SJSA1 (cell line): ENCODE measurements at regions not wholly inside any gene's neighbourhood (a gene's known extent, or its start where the extent isn't known, plus 50 kb on each side); places are given as distances from the start of the nearest gene placed in this dataset.
A peak's percentile ranks its signal among the peaks of the same experiment; 100 is the strongest.

Source experiments
- DNase-seq, 2 experiments: peaks; one replicate each; pipeline ENCODE4 v3.0.0-alpha.2; 2015 to 2020; ENCODE audit warnings: low spot score in 2 of 2, low read depth in 1 of 2
- H3K27ac ChIP-seq: fragments of 250-450 bp; sonication (Bioruptor Pico); 2 replicates; pipeline ENCODE4 v1.5.1; 2020; ENCODE audit warnings: mild to moderate bottlenecking, moderate library complexity
- H3K27me3 ChIP-seq: fragments of 250-450 bp; sonication (Bioruptor Pico); replicated peaks from 2 replicates; pipeline ENCODE4 v1.5.1; 2020; ENCODE audit warnings: mild to moderate bottlenecking, moderate library complexity
- H3K36me3 ChIP-seq: fragments of 250-450 bp; sonication (Bioruptor Pico); 2 replicates; pipeline ENCODE4 v1.5.1; 2020; ENCODE audit warnings: mild to moderate bottlenecking
- H3K4me1 ChIP-seq: fragments of 250-450 bp; sonication (Bioruptor Pico); replicated peaks from 2 replicates; pipeline ENCODE4 v1.6.1; 2021; ENCODE audit warnings: mild to moderate bottlenecking
- H3K4me3 ChIP-seq: fragments of 250-450 bp; sonication (Bioruptor Pico); 2 replicates; pipeline ENCODE4 v1.5.1; 2020; ENCODE audit warnings: mild to moderate bottlenecking
- H3K9me3 ChIP-seq: fragments of 250-450 bp; sonication (Bioruptor Pico); replicated peaks from 2 replicates; pipeline ENCODE4 v1.5.1; 2020; ENCODE audit warnings: mild to moderate bottlenecking

- H3K36me3 ChIP-seq = no peaks in the 10 kb centered on the region
- H3K4me1 ChIP-seq = peaks cover 6% of the 10 kb centered on the region; the same call in 1 of the 2 replicates
- H3K27ac ChIP-seq = no peak overlapping the region
- no peaks in the 10 kb centered on the region for H3K27me3 ChIP-seq
- H3K9me3 ChIP-seq = no peaks in the 10 kb centered on the region; the same call in 1 of the 2 replicates
- no peak for DNase-seq
- H3K4me3 ChIP-seq = no peak overlapping the region
Observed at GRCh38 chr1:232211149-232211548, 418.8 kb downstream of the SIPA1L2 start.

GRCh38 chr1:232209357-232209756 lies 420.6 kb downstream of the SIPA1L2 start:
- H3K27ac ChIP-seq = no peak overlapping the region
- H3K27me3 ChIP-seq = no peaks in the 10 kb centered on the region
- H3K9me3 ChIP-seq = no peaks in the 10 kb centered on the region; the same call in 1 of the 2 replicates
- DNase-seq = no peak
- H3K36me3 ChIP-seq = no peaks in the 10 kb centered on the region
- peaks cover 6% of the 10 kb centered on the region; the same call in 1 of the 2 replicates for H3K4me1 ChIP-seq
- no peak overlapping the region for H3K4me3 ChIP-seq

GRCh38 chr1:232207073-232207866 lies 422.7 kb downstream of the SIPA1L2 start:
- no peak for DNase-seq
- Histone ChIP-seq H3K27ac (no peak overlapping the region), H3K4me3 (no peak overlapping the region), H3K9me3 (no peaks in the 10 kb centered on the region; the same call in 1 of the 2 replicates), H3K4me1 (peaks cover 6% of the 10 kb centered on the region; the same call in 1 of the 2 replicates), H3K36me3 (no peaks in the 10 kb centered on the region), H3K27me3 (no peaks in the 10 kb centered on the region)

GRCh38 chr1:232204269-232204668 lies 425.7 kb downstream of the SIPA1L2 start:
- Histone ChIP-seq H3K9me3 (no peaks in the 10 kb centered on the region; the same call in 1 of the 2 replicates), H3K27ac (no peak overlapping the region), H3K4me3 (no peak overlapping the region), H3K36me3 (no peaks in the 10 kb centered on the region), H3K27me3 (no peaks in the 10 kb centered on the region), H3K4me1 (peaks cover 6% of the 10 kb centered on the region; the same call in 1 of the 2 replicates)
- no peak for DNase-seq

- DNase-seq = no peak
- no peaks in the 10 kb centered on the region for H3K4me1 ChIP-seq
- no peak overlapping the region for H3K4me3 ChIP-seq
- no peak overlapping the region for H3K27ac ChIP-seq
- no peaks in the 10 kb centered on the region; the same call in 1 of the 2 replicates for H3K9me3 ChIP-seq
- no peaks in the 10 kb centered on the region for H3K27me3 ChIP-seq
- no peaks in the 10 kb centered on the region for H3K36me3 ChIP-seq
Observed at GRCh38 chr1:232201024-232201423, 428.9 kb downstream of the SIPA1L2 start.

- Histone ChIP-seq H3K4me3 (no peak overlapping the region), H3K27me3 (no peaks in the 10 kb centered on the region), H3K4me1 (no peaks in the 10 kb centered on the region), H3K36me3 (no peaks in the 10 kb centered on the region), H3K9me3 (no peaks in the 10 kb centered on the region; the same call in 1 of the 2 replicates), H3K27ac (no peak overlapping the region)
- DNase-seq = no peak
Observed at GRCh38 chr1:232196042-232196441, 433.9 kb downstream of the SIPA1L2 start.

GRCh38 chr1:232194424-232194823 lies 435.5 kb downstream of the SIPA1L2 start:
- H3K27me3 ChIP-seq = no peaks in the 10 kb centered on the region
- H3K4me3 ChIP-seq = no peak overlapping the region
- H3K4me1 ChIP-seq = no peaks in the 10 kb centered on the region
- DNase-seq = no peak
- no peak overlapping the region for H3K27ac ChIP-seq
- H3K9me3 ChIP-seq = no peaks in the 10 kb centered on the region
- no peaks in the 10 kb centered on the region for H3K36me3 ChIP-seq

- Histone ChIP-seq H3K27me3 (no peaks in the 10 kb centered on the region), H3K36me3 (no peaks in the 10 kb centered on the region), H3K9me3 (no peaks in the 10 kb centered on the region), H3K27ac (no peak overlapping the region), H3K4me1 (no peaks in the 10 kb centered on the region), H3K4me3 (no peak overlapping the region)
- no peak for DNase-seq
Observed at GRCh38 chr1:232193451-232193783, 436.5 kb downstream of the SIPA1L2 start.

GRCh38 chr1:232192781-232193450 lies 437.0 kb downstream of the SIPA1L2 start:
- no peaks in the 10 kb centered on the region for H3K27me3 ChIP-seq
- H3K4me3 ChIP-seq = no peak overlapping the region
- H3K36me3 ChIP-seq = no peaks in the 10 kb centered on the region
- no peaks in the 10 kb centered on the region for H3K9me3 ChIP-seq
- no peaks in the 10 kb centered on the region for H3K4me1 ChIP-seq
- H3K27ac ChIP-seq = no peak overlapping the region
- no peak for DNase-seq

GRCh38 chr1:232191560-232191959 lies 438.4 kb downstream of the SIPA1L2 start:
- Histone ChIP-seq H3K36me3 (no peaks in the 10 kb centered on the region), H3K4me3 (no peak overlapping the region)

GRCh38 chr1:232188318-232188717 lies 441.6 kb downstream of the SIPA1L2 start:
- H3K9me3 ChIP-seq = no peaks in the 10 kb centered on the region
- no peak for DNase-seq
- no peaks in the 10 kb centered on the region for H3K36me3 ChIP-seq
- H3K4me3 ChIP-seq = no peak overlapping the region
- H3K27ac ChIP-seq = no peak overlapping the region
- H3K4me1 ChIP-seq = no peaks in the 10 kb centered on the region; the same call in 1 of the 2 replicates
- no peaks in the 10 kb centered on the region for H3K27me3 ChIP-seq

More at GRCh38 chr1:232191560-232191959, 438.4 kb downstream of the SIPA1L2 start:
- H3K27ac ChIP-seq = no peak overlapping the region
- H3K4me1 ChIP-seq = no peaks in the 10 kb centered on the region; the same call in 1 of the 2 replicates
- H3K27me3 ChIP-seq = no peaks in the 10 kb centered on the region
- DNase-seq = no peak
- H3K9me3 ChIP-seq = no peaks in the 10 kb centered on the region

- no peaks in the 10 kb centered on the region for H3K9me3 ChIP-seq
- H3K27me3 ChIP-seq = no peaks in the 10 kb centered on the region
- no peak overlapping the region for H3K4me3 ChIP-seq
- H3K36me3 ChIP-seq = no peaks in the 10 kb centered on the region
- no peak overlapping the region for H3K27ac ChIP-seq
- peak in 1 of 2 experiments; percentile 16 for DNase-seq
- no peaks in the 10 kb centered on the region; the same call in 1 of the 2 replicates for H3K4me1 ChIP-seq
Observed at GRCh38 chr1:232186931-232187330, 443.0 kb downstream of the SIPA1L2 start.

GRCh38 chr1:232184561-232185530 lies 445.1 kb downstream of the SIPA1L2 start:
- no peak overlapping the region for H3K27ac ChIP-seq
- H3K9me3 ChIP-seq = no peaks in the 10 kb centered on the region
- no peak overlapping the region for H3K4me3 ChIP-seq
- no peaks in the 10 kb centered on the region for H3K27me3 ChIP-seq
- no peaks in the 10 kb centered on the region for H3K36me3 ChIP-seq
- no peaks in the 10 kb centered on the region; the same call in 1 of the 2 replicates for H3K4me1 ChIP-seq
- DNase-seq = no peak
